ENCODE measurements at regions not wholly inside any gene's neighbourhood (a gene's known extent, or its start where the extent isn't known, plus 50 kb on each side); places are given as distances from the start of the nearest gene placed in this dataset.

DNA sequence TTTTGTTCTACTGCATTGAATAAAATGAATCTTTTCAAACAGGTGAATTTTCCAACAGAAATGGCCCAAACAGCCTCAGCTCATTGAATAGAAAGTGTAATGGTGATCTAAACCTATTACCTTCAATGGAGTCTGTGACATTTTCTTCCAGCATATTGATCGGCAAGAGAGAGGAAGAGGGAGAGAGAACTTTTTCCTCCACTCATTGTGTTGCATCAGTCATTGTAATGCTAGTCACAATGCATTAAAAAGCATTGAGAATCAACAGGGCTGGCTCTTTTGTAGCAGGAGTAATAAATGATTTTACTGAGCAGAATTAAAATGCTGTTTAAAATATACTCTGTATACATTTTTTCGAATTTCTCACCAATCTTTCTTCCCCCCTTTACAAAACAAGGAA, 1794.5 kb upstream of the CELF4 start:
- CTCF ChIA-PET = no interaction called here

More for the DNA sequence above, 1794.5 kb upstream of the CELF4 start:
- H3K27me3 ChIP-seq (replicated peaks in 1 of 2; ENCODE audit: control insufficient read depth in 2 of 2, insufficient read depth in 2 of 2, low read length in 1 of 2) = no peaks in the 10 kb centered on the region
- intact Hi-C loops (cut with micrococcal nuclease; ENCODE audit: unreplicated experiment) (no loop called here), in situ Hi-C loops (cut with MboI) (no loop called here)
- SMC1A ChIA-PET (ENCODE audit: uncharacterized antibody, unreplicated experiment) = interaction anchor here (0.7 kb wide), 1 partner anchor 803 kb away, joined by 3 read pairs; no protein-coding TSS in a partner anchor
- H3K27ac ChIP-seq (ENCODE audit: control insufficient read depth, insufficient read depth) = no peak overlapping the region
- H4K20me1 ChIP-seq (ENCODE audit: control insufficient read depth, insufficient read depth) = no peaks in the 10 kb centered on the region
- FAIRE-seq (no peak), DNase-seq (ENCODE audit: low read depth, low spot score) (no peak), ATAC-seq (no peak)
- no peaks in the 10 kb centered on the region for H3K4me1 ChIP-seq (ENCODE audit: control insufficient read depth, insufficient read depth, low read length)
- RAD21 ChIA-PET (ENCODE audit: unreplicated experiment) = no interaction called here
- POLR2A ChIA-PET = no interaction called here
- no peaks in the 10 kb centered on the region for H3K36me3 ChIP-seq (ENCODE audit: control insufficient read depth in 2 of 2, insufficient read depth in 2 of 2, low read length in 1 of 2)
- BruUV-seq (replicated peaks) = no TSS peak
- H3K4me3 ChIP-seq = no peak overlapping the region
- no peak for TF ChIP-seq TARDBP (IDR thresholded peaks at IDR 0.05; ENCODE audit: borderline replicate concordance)
- TF ChIP-seq, protein P1, sequence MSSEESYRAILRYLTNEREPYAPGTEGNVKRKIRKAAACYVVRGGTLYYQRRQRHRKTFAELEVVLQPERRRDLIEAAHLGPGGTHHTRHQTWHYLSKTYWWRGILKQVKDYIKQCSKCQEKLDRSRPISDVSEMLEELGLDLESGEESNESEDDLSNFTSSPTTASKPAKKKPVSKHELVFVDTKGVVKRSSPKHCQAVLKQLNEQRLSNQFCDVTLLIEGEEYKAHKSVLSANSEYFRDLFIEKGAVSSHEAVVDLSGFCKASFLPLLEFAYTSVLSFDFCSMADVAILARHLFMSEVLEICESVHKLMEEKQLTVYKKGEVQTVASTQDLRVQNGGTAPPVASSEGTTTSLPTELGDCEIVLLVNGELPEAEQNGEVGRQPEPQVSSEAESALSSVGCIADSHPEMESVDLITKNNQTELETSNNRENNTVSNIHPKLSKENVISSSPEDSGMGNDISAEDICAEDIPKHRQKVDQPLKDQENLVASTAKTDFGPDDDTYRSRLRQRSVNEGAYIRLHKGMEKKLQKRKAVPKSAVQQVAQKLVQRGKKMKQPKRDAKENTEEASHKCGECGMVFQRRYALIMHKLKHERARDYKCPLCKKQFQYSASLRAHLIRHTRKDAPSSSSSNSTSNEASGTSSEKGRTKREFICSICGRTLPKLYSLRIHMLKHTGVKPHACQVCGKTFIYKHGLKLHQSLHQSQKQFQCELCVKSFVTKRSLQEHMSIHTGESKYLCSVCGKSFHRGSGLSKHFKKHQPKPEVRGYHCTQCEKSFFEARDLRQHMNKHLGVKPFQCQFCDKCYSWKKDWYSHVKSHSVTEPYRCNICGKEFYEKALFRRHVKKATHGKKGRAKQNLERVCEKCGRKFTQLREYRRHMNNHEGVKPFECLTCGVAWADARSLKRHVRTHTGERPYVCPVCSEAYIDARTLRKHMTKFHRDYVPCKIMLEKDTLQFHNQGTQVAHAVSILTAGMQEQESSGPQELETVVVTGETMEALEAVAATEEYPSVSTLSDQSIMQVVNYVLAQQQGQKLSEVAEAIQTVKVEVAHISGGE (CRISPR knock-in tag; IDR thresholded peaks at IDR 0.05) = no peak
- no peak for TF ChIP-seq ZNF384 (IDR thresholded peaks at IDR 0.05; ENCODE audit: borderline replicate concordance, low read depth, low read length)
- TF ChIP-seq HDGF (IDR thresholded peaks at IDR 0.05) = no peak
- TF ChIP-seq SPI1 (IDR thresholded peaks at IDR 0.05; ENCODE audit: borderline replicate concordance, insufficient read depth, low read depth, low read length) = no peak
- TF ChIP-seq MXI1 (IDR thresholded peaks at IDR 0.05; ENCODE audit: low read depth, low read length) = no peak
- H3K4me2 ChIP-seq (ENCODE audit: control insufficient read depth, insufficient read depth) = no peak overlapping the region
- H2AFZ ChIP-seq (ENCODE audit: control insufficient read depth, low read depth, low read length) = no peak overlapping the region
- 20% methylated on average over 2 of the region's 2 CpGs for WGBS (ENCODE audit: insufficient coverage, insufficient replicate concordance, low lambda C conversion rate, missing lambda C conversion rate)
- H3K9me3 ChIP-seq (replicated peaks; ENCODE audit: control insufficient read depth, insufficient read depth, low read length) = no peaks in the 10 kb centered on the region
- H3K9ac ChIP-seq (ENCODE audit: control insufficient read depth, insufficient read depth, low read length) = no peak overlapping the region
- H3K79me2 ChIP-seq (ENCODE audit: control insufficient read depth, insufficient read depth, low read length) = no peaks in the 10 kb centered on the region

Measured in GM12878 (cell line).